ENCODE measurements at regions not wholly inside any gene's neighbourhood (a gene's known extent, or its start where the extent isn't known, plus 50 kb on each side); places are given as distances from the start of the nearest gene placed in this dataset.

DNA sequence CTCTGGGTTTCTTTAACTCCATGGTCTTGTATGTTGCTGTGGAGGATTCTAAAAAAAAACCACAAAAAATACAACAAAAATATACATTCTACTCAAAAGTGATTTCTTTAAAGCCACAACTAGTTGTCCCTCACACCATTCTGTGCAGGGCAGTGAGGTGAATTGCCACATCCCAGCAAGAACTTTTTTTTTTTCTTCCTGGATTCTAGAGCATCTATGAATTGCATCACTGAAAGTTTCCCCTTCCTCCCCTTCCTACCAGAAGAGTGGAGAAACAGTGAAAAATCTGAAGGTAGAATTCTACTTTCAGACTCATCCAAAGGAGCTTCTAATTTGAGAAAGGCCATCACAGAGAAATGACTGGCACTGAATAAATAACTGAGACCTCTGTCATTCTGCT is 395.3 kb downstream of the AEBP2 start:
- no peak for DNase-seq

GRCh38 chr12:19836056-19836455 is 396.8 kb downstream of the AEBP2 start:
- DNase-seq = no peak

- no peak for DNase-seq
These were observed 397.2 kb downstream of the AEBP2 start for GRCh38 chr12:19836456-19836855.

- no peak for DNase-seq
These were observed 398.3 kb downstream of the AEBP2 start for GRCh38 chr12:19837543-19837942.

DNA sequence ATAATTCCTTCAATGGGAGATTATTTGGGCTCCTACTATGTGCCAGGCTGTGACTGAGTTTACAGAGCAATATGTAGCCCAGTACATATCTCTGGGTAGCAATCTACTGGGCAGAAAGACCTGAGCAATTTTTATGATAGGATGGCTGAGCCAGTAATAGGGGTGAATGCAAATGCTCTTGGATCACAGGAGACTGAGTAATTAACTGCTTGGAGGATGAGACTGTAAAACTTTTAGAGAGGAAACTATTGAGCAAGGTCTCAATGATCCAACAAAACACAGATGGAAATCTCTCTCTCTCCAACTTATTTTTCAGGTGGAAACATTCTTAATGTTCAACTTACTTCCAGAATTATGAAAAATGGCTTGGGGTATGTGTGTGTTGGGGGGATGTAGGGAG is 402.2 kb downstream of the AEBP2 start:
- DNase-seq = no peak

- DNase-seq = no peak
These were observed 402.8 kb downstream of the AEBP2 start for GRCh38 chr12:19842116-19842515.

GRCh38 chr12:19844224-19844623 is 404.9 kb downstream of the AEBP2 start:
- no peak for DNase-seq

GRCh38 chr12:19846574-19846973 is 407.3 kb downstream of the AEBP2 start:
- no peak for DNase-seq

DNA sequence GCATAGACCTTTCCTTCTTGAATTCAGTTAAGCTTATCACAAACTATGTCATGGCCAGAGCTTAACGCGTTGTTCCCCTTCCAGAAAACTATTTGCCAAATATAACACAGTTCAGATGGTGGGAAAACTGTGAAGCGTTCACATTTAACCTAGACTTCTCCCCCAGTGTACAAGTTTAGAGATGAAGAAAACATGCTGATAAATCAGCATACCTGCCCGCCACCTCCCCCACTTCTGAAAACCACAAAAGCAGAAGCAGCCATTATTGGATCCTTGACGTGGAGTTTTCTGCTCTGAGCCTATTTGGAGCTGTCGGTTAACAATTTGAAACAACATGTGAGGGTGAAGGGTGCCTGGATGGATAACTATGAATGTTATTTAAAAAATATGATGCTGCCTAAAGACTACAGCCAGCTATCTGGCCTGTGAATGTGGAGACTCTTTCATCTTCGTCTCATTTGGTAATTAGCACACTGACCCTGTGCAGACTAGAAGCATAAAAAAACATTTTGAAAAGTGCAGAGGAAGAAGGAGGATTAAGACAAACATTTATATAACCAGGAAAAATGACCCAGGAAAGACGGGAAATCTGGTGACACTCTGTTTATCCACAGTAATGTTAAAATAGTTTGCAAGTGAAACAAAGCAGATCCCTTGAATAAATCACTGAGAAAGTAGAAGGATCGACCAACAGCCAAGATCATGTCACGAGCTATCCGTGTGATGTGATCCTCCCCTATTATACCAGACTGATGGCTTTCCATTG is 408.2 kb downstream of the AEBP2 start:
- DNase-seq = no peak

DNA sequence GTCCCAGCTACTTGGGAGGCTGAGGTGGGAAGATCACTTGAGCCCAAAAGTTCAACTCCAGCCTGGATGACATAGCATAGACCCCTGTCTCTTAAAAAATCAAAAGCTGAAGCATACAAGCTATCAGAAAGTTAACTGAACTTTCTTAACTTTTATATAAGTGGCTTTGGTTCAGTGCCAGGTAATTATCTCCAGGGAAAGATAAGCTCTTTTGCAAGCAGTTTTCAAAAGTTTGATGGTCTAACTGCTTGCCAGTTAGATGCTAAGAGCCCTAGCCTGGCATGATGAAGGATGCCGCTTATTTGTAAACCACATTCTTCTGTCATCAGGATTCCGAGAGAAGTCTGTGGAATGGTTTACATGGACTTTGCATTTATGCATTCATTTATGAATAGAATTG is 409.1 kb downstream of the AEBP2 start:
- no peak for DNase-seq

DNA sequence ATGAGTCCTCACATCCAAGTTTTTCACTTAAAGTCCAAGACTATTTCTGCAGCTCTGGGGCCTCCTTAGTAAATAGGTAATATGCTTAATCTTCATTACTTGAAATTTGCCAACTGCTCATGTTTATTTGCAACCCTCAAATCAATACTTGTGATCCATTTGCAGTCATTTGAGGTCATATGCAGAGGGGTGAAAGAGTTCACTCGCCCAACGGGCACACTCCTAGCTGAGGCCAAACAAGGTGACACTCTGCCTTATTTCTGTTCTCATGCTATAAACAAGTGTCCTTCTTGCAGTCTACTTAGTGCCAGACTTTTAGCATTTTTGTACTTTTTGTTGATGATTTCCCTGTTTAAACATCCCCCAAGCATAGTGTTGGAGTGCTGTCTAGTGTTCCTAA is 409.9 kb downstream of the AEBP2 start:
- no peak for DNase-seq

GRCh38 chr12:19850346-19851065 is 411.2 kb downstream of the AEBP2 start:
- DNase-seq = no peak

GRCh38 chr12:19852100-19852855 is 413.0 kb downstream of the AEBP2 start:
- DNase-seq = no peak

GRCh38 chr12:19855851-19856250 is 416.6 kb downstream of the AEBP2 start:
- no peak for DNase-seq

DNA sequence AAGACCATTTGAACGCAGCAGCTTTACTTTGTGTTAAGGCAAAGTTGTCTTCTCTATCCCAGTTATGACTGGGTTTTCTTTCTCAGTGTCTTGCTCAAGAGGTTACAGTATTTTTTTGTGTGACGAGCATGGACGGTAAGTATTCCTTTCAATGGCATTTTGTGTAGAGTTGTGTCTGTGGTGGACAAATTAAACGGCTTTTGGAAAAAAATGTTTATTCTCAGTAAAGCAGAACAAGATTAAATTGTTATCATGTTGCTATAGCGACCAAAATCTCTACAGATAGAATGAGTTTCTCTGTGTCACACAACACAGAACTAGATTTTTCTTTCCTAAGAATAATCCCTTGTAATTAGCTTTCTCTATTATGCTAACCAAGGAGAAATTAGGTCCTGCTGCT is 417.1 kb downstream of the AEBP2 start:
- no peak for DNase-seq

DNA sequence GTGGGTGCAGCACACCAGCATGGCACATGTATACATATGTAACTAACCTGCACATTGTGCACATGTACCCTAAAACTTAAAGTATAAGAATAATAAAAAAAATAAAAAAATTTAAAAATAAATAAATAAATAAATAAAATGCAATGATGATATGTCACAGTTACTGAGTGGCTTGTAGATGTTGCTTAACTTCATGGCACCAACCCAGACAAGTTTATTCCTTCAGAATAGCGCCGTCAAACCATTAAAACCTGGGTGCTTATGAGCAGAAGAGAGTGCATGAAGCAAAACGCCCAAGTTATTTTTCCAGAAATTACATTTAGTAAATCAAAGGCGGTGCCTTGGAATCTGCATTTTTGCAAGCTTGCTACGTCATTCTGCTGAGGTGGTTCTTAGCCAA is 417.9 kb downstream of the AEBP2 start:
- no peak for DNase-seq

- no peak for DNase-seq
These were observed 427.9 kb downstream of the AEBP2 start for GRCh38 chr12:19867151-19867550.

DNA sequence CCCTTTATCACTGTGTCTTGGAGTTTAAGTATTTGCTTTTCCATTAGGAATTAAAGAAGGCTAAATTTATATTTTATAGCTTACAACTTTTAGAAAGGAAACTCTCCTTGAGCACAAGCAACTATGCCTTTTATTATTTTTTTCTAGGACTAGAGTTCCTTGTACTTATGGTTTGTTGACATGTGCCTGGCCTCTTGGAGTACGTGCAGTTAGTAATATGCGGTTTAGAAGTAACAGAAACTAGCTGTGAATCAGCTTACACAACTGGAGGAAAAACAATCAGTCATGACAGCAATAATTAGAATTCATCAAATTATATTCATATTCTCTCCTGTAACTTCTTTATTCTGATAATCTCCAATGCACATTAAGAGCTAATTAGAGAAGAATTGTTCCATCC is 428.7 kb downstream of the AEBP2 start:
- no peak for DNase-seq

DNA sequence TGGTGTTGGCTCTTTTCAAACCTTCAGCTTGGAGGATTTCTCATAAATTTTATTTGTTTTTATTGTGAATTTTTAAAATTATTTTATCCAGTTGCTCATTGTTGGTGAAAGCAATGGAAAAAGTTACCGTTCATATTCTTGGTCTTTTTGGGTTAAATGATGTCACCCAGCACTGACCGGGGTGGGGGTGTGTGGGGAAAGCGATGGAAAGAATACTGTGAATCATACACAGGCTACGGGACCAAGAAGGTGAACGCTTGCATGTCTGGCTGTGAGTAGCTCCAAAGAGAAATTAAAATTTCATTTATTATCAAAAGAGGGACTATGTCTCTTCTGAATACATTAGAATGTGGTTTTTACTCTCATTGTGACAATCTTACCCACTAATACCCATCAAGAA is 430.1 kb downstream of the AEBP2 start:
- DNase-seq = no peak

- no peak for DNase-seq
These were observed 433.6 kb downstream of the AEBP2 start for GRCh38 chr12:19872621-19873540.

- DNase-seq = no peak
These were observed 440.8 kb downstream of the AEBP2 start for GRCh38 chr12:19880076-19880475.

- DNase-seq = no peak
These were observed 441.4 kb downstream of the AEBP2 start for GRCh38 chr12:19880721-19881120.

- DNase-seq = no peak
These were observed 443.1 kb downstream of the AEBP2 start for GRCh38 chr12:19882346-19882745.

Data from GOT3 (cell line).